GM23338 (cell line): ENCODE measurements at regions not wholly inside any gene's neighbourhood (a gene's known extent, or its start where the extent isn't known, plus 50 kb on each side); places are given as distances from the start of the nearest gene placed in this dataset.

ENCODE experiments used
- POLR2AphosphoS5 ChIP-seq: IDR thresholded peaks from 2 replicates; pipeline ENCODE4 v1.6.1; 2016; ENCODE audit warnings: antibody characterized with exemption, low read depth
- REST ChIP-seq: IDR thresholded peaks from one replicate; pipeline ENCODE4 v1.6.1; 2018; ENCODE audit warnings: antibody characterized with exemption; ENCODE audit not compliant: unreplicated experiment
- ZNF331 ChIP-seq: fragments of 250-450 bp; sonication (Bioruptor Pico); IDR thresholded peaks from 2 replicates; pipeline ENCODE4 v1.5.0; 2020; ENCODE audit warnings: low read depth, mild to moderate bottlenecking, moderate library complexity
- TF ChIP-seq, protein P1 (sequence below), 2 experiments: fragments of 200-600 bp in 1 of 2; sonication (generic) in 1 of 2; conservative IDR thresholded peaks; 2 replicates each; pipeline versions ENCODE4 v1.5.1 to v1.6.1; 2016 to 2017; ENCODE audit warnings: antibody characterized with exemption in 2 of 2, low read depth in 2 of 2, mild to moderate bottlenecking in 2 of 2, moderate library complexity in 1 of 2

DNA sequence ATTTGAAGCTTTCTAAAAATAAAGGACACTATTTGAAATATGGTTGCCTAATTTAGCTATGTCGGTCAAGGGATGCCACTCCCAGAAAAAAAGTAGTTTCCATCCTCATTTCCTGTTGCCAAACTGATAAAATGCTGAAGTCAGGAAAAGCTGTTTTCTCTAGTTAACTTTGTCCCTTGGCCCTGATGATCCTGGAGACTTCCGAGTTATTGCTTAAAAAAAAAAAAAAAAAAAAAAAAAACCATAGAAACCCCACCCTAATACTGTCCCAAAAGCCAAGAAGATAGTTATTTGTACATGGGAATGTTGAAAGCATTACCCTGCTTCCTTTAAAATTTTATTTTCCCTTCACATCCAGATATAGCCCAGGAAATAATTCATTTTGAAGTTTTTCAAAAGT lies 236.7 kb downstream of the SOD2 start:
- TF ChIP-seq ZNF331 (CRISPR knock-in tag): no peak
- TF ChIP-seq, protein P1, sequence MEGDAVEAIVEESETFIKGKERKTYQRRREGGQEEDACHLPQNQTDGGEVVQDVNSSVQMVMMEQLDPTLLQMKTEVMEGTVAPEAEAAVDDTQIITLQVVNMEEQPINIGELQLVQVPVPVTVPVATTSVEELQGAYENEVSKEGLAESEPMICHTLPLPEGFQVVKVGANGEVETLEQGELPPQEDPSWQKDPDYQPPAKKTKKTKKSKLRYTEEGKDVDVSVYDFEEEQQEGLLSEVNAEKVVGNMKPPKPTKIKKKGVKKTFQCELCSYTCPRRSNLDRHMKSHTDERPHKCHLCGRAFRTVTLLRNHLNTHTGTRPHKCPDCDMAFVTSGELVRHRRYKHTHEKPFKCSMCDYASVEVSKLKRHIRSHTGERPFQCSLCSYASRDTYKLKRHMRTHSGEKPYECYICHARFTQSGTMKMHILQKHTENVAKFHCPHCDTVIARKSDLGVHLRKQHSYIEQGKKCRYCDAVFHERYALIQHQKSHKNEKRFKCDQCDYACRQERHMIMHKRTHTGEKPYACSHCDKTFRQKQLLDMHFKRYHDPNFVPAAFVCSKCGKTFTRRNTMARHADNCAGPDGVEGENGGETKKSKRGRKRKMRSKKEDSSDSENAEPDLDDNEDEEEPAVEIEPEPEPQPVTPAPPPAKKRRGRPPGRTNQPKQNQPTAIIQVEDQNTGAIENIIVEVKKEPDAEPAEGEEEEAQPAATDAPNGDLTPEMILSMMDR (conservative IDR thresholded peaks at IDR 0.05; ENCODE audit: low read depth in 2 of 2): no peak
- no peak for TF ChIP-seq POLR2AphosphoS5
- no peak for TF ChIP-seq REST
